ENCODE measurements at regions not wholly inside any gene's neighbourhood (a gene's known extent, or its start where the extent isn't known, plus 50 kb on each side); places are given as distances from the start of the nearest gene placed in this dataset.

GRCh38 chr12:24738441-24738840, 210.5 kb downstream of the BCAT1 start:
- Histone ChIP-seq H3K27me3 (ENCODE audit: control insufficient read depth, insufficient read depth, low read length) (no peaks in the 10 kb centered on the region), H3K9me3 (ENCODE audit: control insufficient read depth, insufficient read depth, low read depth, low read length) (no peaks in the 10 kb centered on the region), H3K27ac (ENCODE audit: low read length) (no peak overlapping the region), H3K36me3 (ENCODE audit: control insufficient read depth, insufficient read depth, low read length) (no peaks in the 10 kb centered on the region), H3K4me1 (ENCODE audit: control insufficient read depth, insufficient read depth, low read length) (no peaks in the 10 kb centered on the region), H3K4me3 (ENCODE audit: low read depth in 2 of 2, low read length in 2 of 2) (no peak overlapping the region)
- ChIA-PET CTCF (no interaction called here), POLR2A (no interaction called here)
- intact Hi-C loops (cut with micrococcal nuclease; ENCODE audit: unreplicated experiment) = no loop called here
- in situ Hi-C loops (cut with HindIII; ENCODE audit: low pct_unique_long_range_greater_than_20kb, low sequenced_read_pairs) = no loop called here
- DNase-seq (ENCODE audit: low read depth, low spot score) (no peak), ATAC-seq (no peak)
- TF ChIP-seq, protein P1, sequence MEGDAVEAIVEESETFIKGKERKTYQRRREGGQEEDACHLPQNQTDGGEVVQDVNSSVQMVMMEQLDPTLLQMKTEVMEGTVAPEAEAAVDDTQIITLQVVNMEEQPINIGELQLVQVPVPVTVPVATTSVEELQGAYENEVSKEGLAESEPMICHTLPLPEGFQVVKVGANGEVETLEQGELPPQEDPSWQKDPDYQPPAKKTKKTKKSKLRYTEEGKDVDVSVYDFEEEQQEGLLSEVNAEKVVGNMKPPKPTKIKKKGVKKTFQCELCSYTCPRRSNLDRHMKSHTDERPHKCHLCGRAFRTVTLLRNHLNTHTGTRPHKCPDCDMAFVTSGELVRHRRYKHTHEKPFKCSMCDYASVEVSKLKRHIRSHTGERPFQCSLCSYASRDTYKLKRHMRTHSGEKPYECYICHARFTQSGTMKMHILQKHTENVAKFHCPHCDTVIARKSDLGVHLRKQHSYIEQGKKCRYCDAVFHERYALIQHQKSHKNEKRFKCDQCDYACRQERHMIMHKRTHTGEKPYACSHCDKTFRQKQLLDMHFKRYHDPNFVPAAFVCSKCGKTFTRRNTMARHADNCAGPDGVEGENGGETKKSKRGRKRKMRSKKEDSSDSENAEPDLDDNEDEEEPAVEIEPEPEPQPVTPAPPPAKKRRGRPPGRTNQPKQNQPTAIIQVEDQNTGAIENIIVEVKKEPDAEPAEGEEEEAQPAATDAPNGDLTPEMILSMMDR (IDR thresholded peaks at IDR 0.05) = no peak
- no peak for TF ChIP-seq POLR2AphosphoS5 (IDR thresholded peaks at IDR 0.05; ENCODE audit: low read depth, low read length)
- TF ChIP-seq, protein P2, sequence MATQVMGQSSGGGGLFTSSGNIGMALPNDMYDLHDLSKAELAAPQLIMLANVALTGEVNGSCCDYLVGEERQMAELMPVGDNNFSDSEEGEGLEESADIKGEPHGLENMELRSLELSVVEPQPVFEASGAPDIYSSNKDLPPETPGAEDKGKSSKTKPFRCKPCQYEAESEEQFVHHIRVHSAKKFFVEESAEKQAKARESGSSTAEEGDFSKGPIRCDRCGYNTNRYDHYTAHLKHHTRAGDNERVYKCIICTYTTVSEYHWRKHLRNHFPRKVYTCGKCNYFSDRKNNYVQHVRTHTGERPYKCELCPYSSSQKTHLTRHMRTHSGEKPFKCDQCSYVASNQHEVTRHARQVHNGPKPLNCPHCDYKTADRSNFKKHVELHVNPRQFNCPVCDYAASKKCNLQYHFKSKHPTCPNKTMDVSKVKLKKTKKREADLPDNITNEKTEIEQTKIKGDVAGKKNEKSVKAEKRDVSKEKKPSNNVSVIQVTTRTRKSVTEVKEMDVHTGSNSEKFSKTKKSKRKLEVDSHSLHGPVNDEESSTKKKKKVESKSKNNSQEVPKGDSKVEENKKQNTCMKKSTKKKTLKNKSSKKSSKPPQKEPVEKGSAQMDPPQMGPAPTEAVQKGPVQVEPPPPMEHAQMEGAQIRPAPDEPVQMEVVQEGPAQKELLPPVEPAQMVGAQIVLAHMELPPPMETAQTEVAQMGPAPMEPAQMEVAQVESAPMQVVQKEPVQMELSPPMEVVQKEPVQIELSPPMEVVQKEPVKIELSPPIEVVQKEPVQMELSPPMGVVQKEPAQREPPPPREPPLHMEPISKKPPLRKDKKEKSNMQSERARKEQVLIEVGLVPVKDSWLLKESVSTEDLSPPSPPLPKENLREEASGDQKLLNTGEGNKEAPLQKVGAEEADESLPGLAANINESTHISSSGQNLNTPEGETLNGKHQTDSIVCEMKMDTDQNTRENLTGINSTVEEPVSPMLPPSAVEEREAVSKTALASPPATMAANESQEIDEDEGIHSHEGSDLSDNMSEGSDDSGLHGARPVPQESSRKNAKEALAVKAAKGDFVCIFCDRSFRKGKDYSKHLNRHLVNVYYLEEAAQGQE (IDR thresholded peaks at IDR 0.05; ENCODE audit: insufficient read depth in 1 of 2, low read depth in 2 of 2, low read length in 1 of 2) = no peak
- TF ChIP-seq SIN3A (IDR thresholded peaks at IDR 0.05; ENCODE audit: borderline replicate concordance, insufficient read depth, low read depth, low read length) = no peak
- TF ChIP-seq TCF7L2 (IDR thresholded peaks at IDR 0.05; ENCODE audit: low read depth, low read length) = no peak
- no TSS peak for BruUV-seq (replicated peaks)

- DNase-seq (ENCODE audit: low read depth, low spot score) (no peak), ATAC-seq (no peak)
- Histone ChIP-seq H3K27ac (ENCODE audit: low read length) (no peak overlapping the region), H3K36me3 (ENCODE audit: control insufficient read depth, insufficient read depth, low read length) (no peaks in the 10 kb centered on the region), H3K4me1 (ENCODE audit: control insufficient read depth, insufficient read depth, low read length) (no peaks in the 10 kb centered on the region), H3K4me3 (ENCODE audit: low read depth in 2 of 2, low read length in 2 of 2) (no peak overlapping the region), H3K27me3 (ENCODE audit: control insufficient read depth, insufficient read depth, low read length) (no peaks in the 10 kb centered on the region), H3K9me3 (ENCODE audit: control insufficient read depth, insufficient read depth, low read depth, low read length) (no peaks in the 10 kb centered on the region)
- no TSS peak for BruUV-seq (replicated peaks)
- intact Hi-C loops (cut with micrococcal nuclease; ENCODE audit: unreplicated experiment) (no loop called here), in situ Hi-C loops (cut with HindIII; ENCODE audit: low pct_unique_long_range_greater_than_20kb, low sequenced_read_pairs) (no loop called here)
- TF ChIP-seq, protein P1 (IDR thresholded peaks at IDR 0.05) = no peak
- TF ChIP-seq TCF7L2 (IDR thresholded peaks at IDR 0.05; ENCODE audit: low read depth, low read length) (no peak), POLR2AphosphoS5 (IDR thresholded peaks at IDR 0.05; ENCODE audit: low read depth, low read length) (no peak), SIN3A (IDR thresholded peaks at IDR 0.05; ENCODE audit: borderline replicate concordance, insufficient read depth, low read depth, low read length) (no peak)
- TF ChIP-seq, protein P2 (IDR thresholded peaks at IDR 0.05; ENCODE audit: insufficient read depth in 1 of 2, low read depth in 2 of 2, low read length in 1 of 2) = no peak
- CTCF ChIA-PET = interaction anchor here (0.8 kb wide), 1 partner anchor 260 kb away, joined by 5 read pairs; no protein-coding TSS in a partner anchor
- POLR2A ChIA-PET = no interaction called here
These were observed 217.3 kb downstream of the BCAT1 start for GRCh38 chr12:24731596-24731995.

Measured in Panc1 (cell line).